Skeletal muscle tissue (tissue), 3 donors: ENCODE measurements at regions not wholly inside any gene's neighbourhood (a gene's known extent, or its start where the extent isn't known, plus 50 kb on each side); places are given as distances from the start of the nearest gene placed in this dataset.

ENCODE experiments used
- H3K27ac ChIP-seq: one replicate; pipeline ENCODE4 v1.7.0; 2013; ENCODE audit warnings: mild to moderate bottlenecking, low read depth, low read length, inconsistent platforms
- H3K27me3 ChIP-seq, 3 donors: one replicate each; pipeline ENCODE4 v1.7.0; 2013; ENCODE audit warnings: low read length in 3 of 3; ENCODE audit not compliant: control insufficient read depth in 3 of 3, insufficient read depth in 3 of 3
- H3K36me3 ChIP-seq, 3 donors: one replicate each; pipeline ENCODE4 v1.7.0; 2013; ENCODE audit warnings: low read length in 3 of 3; ENCODE audit not compliant: control insufficient read depth in 3 of 3, insufficient read depth in 3 of 3
- H3K4me1 ChIP-seq, 3 donors: one replicate each; pipeline ENCODE4 v1.7.0; 2013; ENCODE audit warnings: low read length in 3 of 3, mild to moderate bottlenecking in 3 of 3; ENCODE audit not compliant: control insufficient read depth in 3 of 3, insufficient read depth in 3 of 3
- H3K4me3 ChIP-seq, 3 donors: one replicate each; pipeline ENCODE4 v1.7.0; 2013; ENCODE audit warnings: low read length in 3 of 3
- H3K9ac ChIP-seq, 3 donors: one replicate each; pipeline ENCODE4 v1.7.0; 2013; ENCODE audit warnings: low read length in 3 of 3, mild to moderate bottlenecking in 3 of 3, moderate library complexity in 2 of 3, low read depth in 1 of 3
- H3K9me3 ChIP-seq, 3 donors: one replicate each; pipeline ENCODE4 v1.7.0; 2013; ENCODE audit warnings: low read length in 3 of 3; ENCODE audit not compliant: control insufficient read depth in 3 of 3
- donor health status: Osteomylitis.

DNA sequence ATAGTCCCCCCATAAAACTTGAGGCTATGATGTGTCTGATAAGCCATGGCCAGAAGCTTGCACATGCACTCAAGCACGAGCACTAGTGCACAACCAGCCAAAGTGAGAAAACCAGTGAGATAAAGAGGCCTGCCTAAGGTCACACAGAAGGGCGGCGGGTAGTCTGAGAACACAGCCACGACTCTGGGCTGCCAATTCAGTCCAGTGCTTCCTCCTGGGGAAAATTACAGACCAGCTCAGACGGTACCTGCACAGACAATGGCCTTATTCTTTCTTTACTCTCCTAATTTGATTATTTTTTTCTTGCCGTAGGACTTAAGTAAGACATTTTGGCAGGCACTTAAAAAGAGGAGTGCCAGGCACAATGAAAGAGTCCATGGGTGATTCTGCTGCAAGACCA, 533.2 kb upstream of the FAT1 start:
- no peak overlapping the region for H3K27ac ChIP-seq
- H3K9me3 ChIP-seq = no peaks in the 10 kb centered on the region

DNA sequence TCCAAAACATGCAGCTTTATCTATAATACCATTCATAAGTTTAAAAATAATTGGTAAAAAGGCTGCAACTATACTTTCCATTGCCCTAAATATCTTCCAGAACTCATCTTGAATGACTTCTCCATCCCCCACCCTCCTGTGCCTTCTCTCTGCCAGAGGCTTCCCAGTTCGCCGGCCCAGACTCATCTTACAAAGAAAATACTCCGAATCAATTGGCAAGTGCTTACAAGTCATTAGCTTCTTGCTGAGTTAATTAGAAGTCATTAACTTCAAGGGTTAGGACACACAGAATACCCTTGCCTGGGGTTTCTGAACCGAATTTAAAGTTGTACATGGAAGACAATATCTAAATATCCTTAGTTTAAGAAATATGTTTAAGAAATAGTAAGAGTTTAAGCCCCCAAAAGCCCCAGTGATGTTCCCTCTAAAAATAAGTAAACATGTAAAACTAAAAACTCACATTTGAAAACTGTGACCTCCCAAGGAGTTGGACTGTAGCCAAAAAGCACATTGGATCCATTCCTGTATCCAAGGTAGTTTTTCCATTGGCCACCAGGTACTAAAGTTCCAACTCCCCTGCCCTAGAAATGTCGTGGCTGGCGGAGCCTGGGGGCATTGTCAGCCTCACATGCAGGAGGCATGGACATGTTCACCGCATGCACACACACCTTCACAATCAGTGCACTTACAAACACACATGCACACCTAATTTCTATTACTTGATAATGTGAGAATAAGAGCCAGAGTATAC, 535.2 kb upstream of the FAT1 start:
- H3K9ac ChIP-seq = no peak overlapping the region
- no peaks in the 10 kb centered on the region for H3K4me1 ChIP-seq
- H3K9me3 ChIP-seq = no peaks in the 10 kb centered on the region
- no peaks in the 10 kb centered on the region for H3K27me3 ChIP-seq
- no peaks in the 10 kb centered on the region for H3K36me3 ChIP-seq
- H3K4me3 ChIP-seq = no peak overlapping the region
- no peak overlapping the region for H3K27ac ChIP-seq

More for the DNA sequence above, 533.2 kb upstream of the FAT1 start:
- Histone ChIP-seq H3K4me3 (no peak overlapping the region), H3K9ac (no peak overlapping the region), H3K27me3 (no peaks in the 10 kb centered on the region), H3K36me3 (no peaks in the 10 kb centered on the region), H3K4me1 (no peaks in the 10 kb centered on the region)

DNA sequence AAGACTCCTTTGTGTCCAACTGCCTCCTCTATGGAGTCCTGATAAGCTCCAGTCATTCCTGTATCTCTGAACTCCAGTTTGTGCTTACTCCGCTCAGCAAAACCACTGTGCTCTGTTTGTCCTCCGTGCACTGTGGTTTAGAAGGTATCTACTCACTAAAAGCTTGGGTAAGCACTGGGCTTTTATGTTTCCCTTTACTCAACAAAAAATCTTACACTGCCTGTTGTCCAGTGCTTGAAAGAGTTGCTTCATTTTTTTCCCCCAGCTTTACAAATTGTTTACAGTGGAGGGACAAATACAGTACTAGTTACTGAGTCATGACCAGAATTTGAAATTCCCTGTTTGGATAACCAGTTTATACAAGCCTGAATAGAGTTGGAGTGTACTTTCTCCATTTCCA, 545.3 kb upstream of the FAT1 start:
- Histone ChIP-seq H3K36me3 (no peaks in the 10 kb centered on the region), H3K4me3 (no peak overlapping the region), H3K27me3 (no peaks in the 10 kb centered on the region), H3K9ac (no peak overlapping the region), H3K27ac (no peak overlapping the region), H3K4me1 (no peaks in the 10 kb centered on the region), H3K9me3 (no peaks in the 10 kb centered on the region)

DNA sequence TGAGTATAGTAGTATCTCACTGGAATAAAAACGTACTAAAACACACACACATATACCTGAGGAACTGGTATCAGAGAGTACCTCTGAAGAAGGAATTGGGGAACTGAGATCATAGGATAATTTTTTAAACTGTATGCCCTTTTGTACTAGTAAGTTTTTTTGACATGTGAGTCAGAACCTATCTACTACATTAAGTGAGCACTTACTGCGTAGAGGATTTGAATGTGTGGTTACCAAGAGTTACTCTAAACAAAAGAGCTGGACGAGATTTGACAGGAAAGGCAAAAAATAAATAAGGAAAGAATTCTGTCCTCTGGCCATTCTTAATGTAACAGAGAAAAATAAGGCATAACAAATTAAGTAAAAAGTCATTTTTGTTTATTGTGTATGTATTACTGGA, 546.5 kb upstream of the FAT1 start:
- Histone ChIP-seq H3K9ac (no peak overlapping the region), H3K36me3 (no peaks in the 10 kb centered on the region), H3K4me1 (no peaks in the 10 kb centered on the region), H3K27me3 (no peaks in the 10 kb centered on the region), H3K9me3 (no peaks in the 10 kb centered on the region), H3K4me3 (no peak overlapping the region), H3K27ac (no peak overlapping the region)

DNA sequence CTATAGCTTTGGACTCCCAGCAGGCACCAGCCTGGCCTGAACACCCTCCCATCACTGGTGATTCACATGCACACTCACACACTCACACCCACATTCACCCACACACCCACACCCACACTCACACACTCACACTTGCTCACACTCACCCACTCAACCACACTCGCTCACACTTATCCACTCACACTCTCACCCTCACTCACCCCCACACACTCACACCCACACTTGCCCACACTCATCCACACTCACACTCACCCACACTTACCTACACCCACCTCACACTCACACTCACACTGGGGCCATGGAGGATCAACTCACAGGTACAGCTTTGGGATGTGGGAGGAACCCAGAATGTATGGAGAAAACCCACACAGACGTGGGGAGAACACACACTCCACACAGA, 548.2 kb upstream of the FAT1 start:
- Histone ChIP-seq H3K4me3 (no peak overlapping the region), H3K27me3 (no peaks in the 10 kb centered on the region), H3K27ac (no peak overlapping the region), H3K4me1 (no peaks in the 10 kb centered on the region), H3K9me3 (no peaks in the 10 kb centered on the region), H3K36me3 (no peaks in the 10 kb centered on the region), H3K9ac (no peak overlapping the region)

DNA sequence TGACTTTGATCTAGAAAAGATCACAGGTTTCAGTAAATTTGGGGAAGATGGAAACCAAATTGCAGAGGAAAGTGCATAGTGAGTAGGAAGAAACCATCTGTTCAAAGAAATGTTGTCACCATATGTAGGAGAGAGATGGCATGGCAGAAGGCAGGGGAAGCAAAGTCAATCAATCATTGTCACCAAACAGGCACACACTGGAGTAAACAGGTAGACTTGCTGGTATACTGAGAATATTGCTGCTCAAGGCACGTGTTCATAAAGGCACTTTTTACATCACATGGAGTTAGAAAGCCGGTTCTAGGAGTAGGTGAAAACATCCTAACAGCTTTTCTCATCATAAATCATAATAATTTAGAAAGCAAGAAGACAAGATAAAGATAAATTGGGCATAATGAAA, 550.5 kb upstream of the FAT1 start:
- Histone ChIP-seq H3K9ac (no peak overlapping the region), H3K4me1 (no peaks in the 10 kb centered on the region), H3K27me3 (no peaks in the 10 kb centered on the region), H3K9me3 (no peaks in the 10 kb centered on the region), H3K4me3 (no peak overlapping the region), H3K27ac (no peak overlapping the region), H3K36me3 (no peaks in the 10 kb centered on the region)

DNA sequence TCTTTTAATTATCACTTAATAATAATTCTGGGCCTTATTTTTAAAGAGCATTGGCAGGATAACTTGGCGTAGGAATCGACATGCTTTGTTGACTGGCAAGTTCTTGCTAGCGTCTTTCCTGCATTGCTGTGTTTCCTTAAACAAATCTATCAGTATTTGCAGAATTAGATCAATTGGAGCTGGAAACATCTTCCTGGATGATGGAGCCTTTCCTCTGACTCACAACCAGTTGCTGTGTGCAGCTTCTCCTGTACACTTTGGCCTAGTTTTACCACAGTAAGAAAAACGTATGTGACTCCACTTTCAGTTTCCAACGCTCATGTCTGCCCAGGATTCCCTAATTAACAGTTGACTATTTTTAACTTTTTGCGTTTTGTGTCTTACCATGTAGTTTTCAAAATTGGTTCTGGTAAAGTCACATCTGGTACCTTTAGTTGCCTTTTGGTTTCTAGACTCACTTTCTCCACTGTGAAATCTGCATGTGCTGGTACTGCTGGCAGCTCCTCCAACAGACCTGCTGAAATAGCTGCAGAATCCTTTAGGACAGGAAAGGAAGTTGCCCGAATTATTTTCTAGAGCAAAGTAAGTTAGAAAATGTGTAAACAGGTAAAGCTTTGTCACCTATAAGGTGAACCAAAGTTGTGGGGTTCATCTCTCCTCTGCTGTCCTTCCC, 553.2 kb upstream of the FAT1 start:
- no peaks in the 10 kb centered on the region for H3K27me3 ChIP-seq
- H3K36me3 ChIP-seq = no peaks in the 10 kb centered on the region
- no peaks in the 10 kb centered on the region for H3K4me1 ChIP-seq
- no peak overlapping the region for H3K9ac ChIP-seq
- no peak overlapping the region for H3K4me3 ChIP-seq
- H3K27ac ChIP-seq = no peak overlapping the region
- no peaks in the 10 kb centered on the region for H3K9me3 ChIP-seq

DNA sequence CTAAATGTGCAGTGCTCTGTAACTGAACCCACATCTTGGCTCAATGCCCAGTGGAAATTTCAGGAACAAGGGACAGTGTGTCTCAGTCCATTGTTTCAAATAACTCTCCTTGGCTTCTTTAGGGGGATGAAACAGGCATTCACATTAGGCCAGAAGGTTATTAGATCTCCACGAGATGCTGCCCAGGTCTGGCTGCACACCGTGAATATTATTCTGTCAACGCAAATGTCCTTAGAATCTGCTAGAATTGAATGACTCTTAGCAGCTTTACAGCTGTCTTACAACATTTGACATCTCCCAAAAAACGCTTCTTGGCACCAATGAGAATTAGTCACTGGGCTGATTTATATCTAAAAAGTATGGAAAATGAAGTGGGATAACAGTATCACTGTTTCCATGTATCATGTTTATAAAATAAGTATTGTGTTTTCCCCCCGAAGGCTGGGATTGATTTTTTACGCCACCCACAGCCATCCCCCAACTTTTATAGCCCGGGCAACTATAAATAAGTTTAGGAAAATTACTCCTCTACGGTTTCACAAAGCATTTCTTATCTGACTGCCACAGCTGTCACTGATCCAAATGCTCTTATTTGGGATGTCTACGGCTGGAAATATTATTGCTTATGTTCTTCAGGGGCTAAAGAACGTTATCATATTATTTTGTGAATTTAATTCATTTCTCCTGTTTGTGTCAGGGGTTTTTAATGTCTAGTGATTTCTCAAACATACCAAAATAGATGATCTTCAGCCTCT, 559.7 kb upstream of the FAT1 start:
- Histone ChIP-seq H3K4me3 (no peak overlapping the region), H3K27ac (no peak overlapping the region), H3K9me3 (no peaks in the 10 kb centered on the region), H3K27me3 (no peaks in the 10 kb centered on the region), H3K4me1 (no peaks in the 10 kb centered on the region), H3K9ac (no peak overlapping the region), H3K36me3 (no peaks in the 10 kb centered on the region)

DNA sequence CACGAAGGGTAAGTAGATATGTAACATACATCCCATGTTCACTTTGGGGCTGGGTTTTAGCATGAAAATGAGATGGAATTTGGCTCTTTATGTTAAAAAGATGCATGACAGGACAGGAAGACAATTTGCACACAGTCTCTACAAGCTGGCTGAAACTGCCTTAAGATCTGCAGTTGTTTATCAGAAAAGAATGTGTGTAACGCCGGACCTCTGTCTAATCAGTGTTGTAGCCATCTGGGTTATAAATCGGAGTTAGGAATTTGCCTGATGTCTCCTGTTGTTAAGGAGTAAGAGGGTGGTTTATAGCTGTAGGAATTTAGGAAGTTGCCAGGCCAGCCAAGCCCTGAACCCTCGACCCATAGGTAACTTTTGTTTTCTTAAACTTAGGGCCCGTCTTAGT, 562.9 kb upstream of the FAT1 start:
- H3K9ac ChIP-seq = no peak overlapping the region
- H3K4me3 ChIP-seq = no peak overlapping the region
- no peaks in the 10 kb centered on the region for H3K36me3 ChIP-seq
- H3K27me3 ChIP-seq = no peaks in the 10 kb centered on the region
- H3K4me1 ChIP-seq = no peaks in the 10 kb centered on the region
- no peaks in the 10 kb centered on the region for H3K9me3 ChIP-seq
- no peak overlapping the region for H3K27ac ChIP-seq

DNA sequence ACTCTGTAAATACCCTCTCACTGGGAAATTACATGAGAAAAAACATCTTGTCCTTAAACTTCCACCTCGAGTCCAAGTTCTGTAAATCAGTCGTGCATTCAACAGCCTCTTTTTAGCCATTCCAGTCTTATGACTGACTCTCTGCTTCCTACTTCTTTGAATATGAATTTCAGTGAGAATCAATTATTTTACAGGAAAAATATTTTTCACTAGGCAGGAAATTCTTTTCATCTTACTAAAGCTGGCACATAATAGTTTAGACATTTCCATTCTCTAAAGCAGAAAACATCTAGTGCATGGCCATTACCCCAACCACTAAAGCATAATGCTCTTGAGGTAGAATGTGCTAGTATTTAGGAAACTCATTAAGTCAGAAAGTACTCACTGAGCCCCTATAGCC, 565.7 kb upstream of the FAT1 start:
- Histone ChIP-seq H3K4me1 (no peaks in the 10 kb centered on the region), H3K27me3 (no peaks in the 10 kb centered on the region), H3K9ac (no peak overlapping the region), H3K36me3 (no peaks in the 10 kb centered on the region), H3K27ac (no peak overlapping the region), H3K9me3 (no peaks in the 10 kb centered on the region), H3K4me3 (no peak overlapping the region)
